SK-N-SH (cell line): ENCODE measurements at regions not wholly inside any gene's neighbourhood (a gene's known extent, or its start where the extent isn't known, plus 50 kb on each side); places are given as distances from the start of the nearest gene placed in this dataset.

ENCODE experiments used
- CTCF ChIA-PET: fragments of 300-600, 350-600 bp; formaldehyde crosslinking; extraction: SDS; loops from one replicate; lab custom pipeline; 2021; lab: Yijun Ruan, JAX
- POLR2A ChIA-PET: fragments of 350-600 bp; sonication (Branson Sonifier 250); formaldehyde crosslinking; extraction: SDS; loops from one replicate; lab custom pipeline; 2020; ENCODE audit warnings: antibody characterized with exemption, inconsistent platforms; lab: Yijun Ruan, JAX
- DNase-seq: peaks from one replicate; pipeline ENCODE4 v3.0.0; 2012
- H2AFZ ChIP-seq: fragments of 200-600 bp; sonication (generic); 2 replicates; pipeline ENCODE4 v1.8.1; 2016; ENCODE audit warnings: antibody characterized with exemption, mild to moderate bottlenecking, low read depth
- H3F3A ChIP-seq: fragments of 200-600 bp; sonication (generic); replicated peaks from 2 replicates; pipeline ENCODE3; 2016; ENCODE audit warnings: antibody characterized with exemption, mild to moderate bottlenecking; ENCODE audit not compliant: insufficient read depth
- H3K27ac ChIP-seq, 2 experiments: fragments of 200-500 bp in 1 of 2; fragments of 200-600 bp in 1 of 2; sonication (Bioruptor generic) in 1 of 2; sonication (generic), shearing (Covaris generic) in 1 of 2; 2 replicates each; pipeline versions ENCODE4 v1.5.1 to v1.6.1; 2014 to 2016; ENCODE audit warnings: low read depth in 2 of 2, inconsistent platforms in 1 of 2, low read length in 1 of 2, mild to moderate bottlenecking in 1 of 2, mixed read lengths in 1 of 2
- H3K27me3 ChIP-seq: fragments of 200-600 bp; sonication (generic), shearing (Covaris generic); 2 replicates; pipeline ENCODE4 v1.6.1; 2016; ENCODE audit warnings: mixed run types; ENCODE audit not compliant: insufficient read depth
- H3K36me3 ChIP-seq, 2 experiments: fragments of 200-500 bp in 1 of 2; fragments of 200-600 bp in 1 of 2; sonication (Bioruptor generic) in 1 of 2; sonication (generic) in 1 of 2; replicated peaks in 1 of 2; 2 replicates each; pipeline versions ENCODE3 to v1.5.1; 2014 to 2016; ENCODE audit warnings: low read length in 1 of 2, mild to moderate bottlenecking in 1 of 2; ENCODE audit not compliant: insufficient read depth in 2 of 2, control insufficient read depth in 1 of 2
- H3K4me1 ChIP-seq, 2 experiments: fragments of 200-500 bp in 1 of 2; fragments of 200-600 bp in 1 of 2; sonication (Bioruptor generic) in 1 of 2; sonication (generic), shearing (Covaris generic) in 1 of 2; 2 replicates each; pipeline versions ENCODE4 v1.5.1 to v1.6.1; 2014 to 2016; ENCODE audit warnings: low read depth in 1 of 2, low read length in 1 of 2, mixed run types in 1 of 2; ENCODE audit not compliant: insufficient read depth in 2 of 2, control insufficient read depth in 1 of 2
- H3K4me2 ChIP-seq: fragments of 200-600 bp; sonication (generic), shearing (Covaris generic); 2 replicates; pipeline ENCODE4 v1.6.1; 2017; ENCODE audit warnings: mixed run types
- H3K4me3 ChIP-seq, 2 experiments: fragments of 200-500 bp in 1 of 2; fragments of 200-600 bp in 1 of 2; sonication (Bioruptor generic) in 1 of 2; sonication (generic), shearing (Covaris generic) in 1 of 2; 2 replicates each; pipeline versions ENCODE4 v1.5.1 to v1.8.1; 2014 to 2016; ENCODE audit warnings: low read depth in 2 of 2, inconsistent platforms in 1 of 2, low read length in 1 of 2, mild to moderate bottlenecking in 1 of 2, mixed read lengths in 1 of 2, moderate library complexity in 1 of 2
- H3K79me2 ChIP-seq: fragments of 200-600 bp; sonication (generic); 2 replicates; pipeline ENCODE4 v1.8.1; 2017; ENCODE audit warnings: mild to moderate bottlenecking; ENCODE audit not compliant: insufficient read depth
- H3K9ac ChIP-seq: fragments of 200-600 bp; sonication (generic); 2 replicates; pipeline ENCODE4 v1.6.1; 2017; ENCODE audit warnings: mixed run types
- H3K9me2 ChIP-seq: fragments of 200-600 bp; sonication (generic); 2 replicates; pipeline ENCODE4 v1.6.1; 2017; ENCODE audit warnings: mixed run types
- H3K9me3 ChIP-seq: fragments of 200-600 bp; sonication (generic); 2 replicates; pipeline ENCODE4 v1.6.1; 2017; ENCODE audit warnings: mixed run types, mild to moderate bottlenecking, moderate library complexity
- H4K20me1 ChIP-seq: fragments of 200-600 bp; sonication (generic); 2 replicates; pipeline ENCODE4 v1.6.1; 2017; ENCODE audit warnings: mild to moderate bottlenecking, mixed run types; ENCODE audit not compliant: insufficient read depth
- CTCF ChIP-seq: fragments of 200-600 bp; sonication (generic); IDR thresholded peaks from 2 replicates; pipeline ENCODE4 v1.6.1; 2017; ENCODE audit warnings: antibody characterized with exemption, mild to moderate bottlenecking, moderate library complexity
- EP300 ChIP-seq, 2 experiments: IDR thresholded peaks; 2 replicates each; pipeline versions ENCODE4 v1.4.0 to v1.6.1; 2012; ENCODE audit warnings: borderline replicate concordance in 1 of 2, low read depth in 1 of 2, low read length in 1 of 2
- EZH2phosphoT487 ChIP-seq: fragments of 200-600 bp; sonication (generic); IDR thresholded peaks from 2 replicates; pipeline ENCODE4 v1.6.1; 2017; ENCODE audit warnings: low read depth, mixed run types, mild to moderate bottlenecking, antibody characterized with exemption, moderate library complexity, borderline replicate concordance
- FOXM1 ChIP-seq: IDR thresholded peaks from 2 replicates; pipeline ENCODE4 v1.4.0; 2012; ENCODE audit warnings: low read depth, mild to moderate bottlenecking
- GABPA ChIP-seq: IDR thresholded peaks from 2 replicates; pipeline ENCODE4 v1.4.0; 2012; ENCODE audit warnings: low read depth, mild to moderate bottlenecking
- MXI1 ChIP-seq: IDR thresholded peaks from 2 replicates; pipeline ENCODE4 v1.6.1; 2012; ENCODE audit warnings: mild to moderate bottlenecking, low read depth, low read length, improper control_type of control experiment
- NFIC ChIP-seq: IDR thresholded peaks from 2 replicates; pipeline ENCODE4 v1.4.0; 2012; ENCODE audit warnings: borderline replicate concordance
- RXRA ChIP-seq: IDR thresholded peaks from 2 replicates; pipeline ENCODE4 v1.4.0; 2012; ENCODE audit warnings: low read depth, mild to moderate bottlenecking, borderline replicate concordance
- TAF1 ChIP-seq: IDR thresholded peaks from 2 replicates; pipeline ENCODE4 v1.6.1; 2012; ENCODE audit warnings: low read depth, mild to moderate bottlenecking, low read length, moderate library complexity, borderline replicate concordance
- TEAD4 ChIP-seq: IDR thresholded peaks from 2 replicates; pipeline ENCODE4 v1.4.0; 2012; ENCODE audit warnings: mild to moderate bottlenecking, borderline replicate concordance; ENCODE audit not compliant: insufficient read depth
- WGBS: methylation state at CpG from one replicate; pipeline ENCODE4 v1.1.6; 2017; ENCODE audit warnings: low lambda C conversion rate; 5-methylcytosine and 5-hydroxymethylcytosine counted together
- TF ChIP-seq, protein P1 (sequence below): IDR thresholded peaks from 2 replicates; pipeline ENCODE4 v1.4.0; 2012; ENCODE audit warnings: low read depth, borderline replicate concordance
- TF ChIP-seq, protein P2 (sequence below): IDR thresholded peaks from 2 replicates; pipeline ENCODE4; 2012
- TF ChIP-seq, protein P3 (sequence below): IDR thresholded peaks from 2 replicates; pipeline ENCODE4 v1.4.0; 2012; ENCODE audit warnings: low read depth, borderline replicate concordance

- Histone ChIP-seq H4K20me1 (no peaks in the 10 kb centered on the region), H3K4me2 (no peak overlapping the region), H3K4me3 (no peak overlapping the region), H3F3A (no peaks in the 10 kb centered on the region), H2AFZ (no peak overlapping the region), H3K4me1 (no peaks in the 10 kb centered on the region; a peak in 1 of 4 replicates), H3K36me3 (no peaks in the 10 kb centered on the region), H3K9me2 (no peaks in the 10 kb centered on the region), H3K9ac (no peak overlapping the region), H3K27ac (no peak overlapping the region), H3K9me3 (no peaks in the 10 kb centered on the region), H3K79me2 (no peaks in the 10 kb centered on the region), H3K27me3 (no peaks in the 10 kb centered on the region)
- ChIA-PET CTCF (no interaction called here), POLR2A (no interaction called here)
- 46% methylated on average over 1 of the region's 1 CpG for WGBS
- DNase-seq = no peak
- TF ChIP-seq MXI1 = no peak
- TF ChIP-seq TAF1 = no peak
- no peak for TF ChIP-seq CTCF
- TF ChIP-seq, protein P1, sequence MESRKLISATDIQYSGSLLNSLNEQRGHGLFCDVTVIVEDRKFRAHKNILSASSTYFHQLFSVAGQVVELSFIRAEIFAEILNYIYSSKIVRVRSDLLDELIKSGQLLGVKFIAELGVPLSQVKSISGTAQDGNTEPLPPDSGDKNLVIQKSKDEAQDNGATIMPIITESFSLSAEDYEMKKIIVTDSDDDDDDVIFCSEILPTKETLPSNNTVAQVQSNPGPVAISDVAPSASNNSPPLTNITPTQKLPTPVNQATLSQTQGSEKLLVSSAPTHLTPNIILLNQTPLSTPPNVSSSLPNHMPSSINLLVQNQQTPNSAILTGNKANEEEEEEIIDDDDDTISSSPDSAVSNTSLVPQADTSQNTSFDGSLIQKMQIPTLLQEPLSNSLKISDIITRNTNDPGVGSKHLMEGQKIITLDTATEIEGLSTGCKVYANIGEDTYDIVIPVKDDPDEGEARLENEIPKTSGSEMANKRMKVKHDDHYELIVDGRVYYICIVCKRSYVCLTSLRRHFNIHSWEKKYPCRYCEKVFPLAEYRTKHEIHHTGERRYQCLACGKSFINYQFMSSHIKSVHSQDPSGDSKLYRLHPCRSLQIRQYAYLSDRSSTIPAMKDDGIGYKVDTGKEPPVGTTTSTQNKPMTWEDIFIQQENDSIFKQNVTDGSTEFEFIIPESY = no peak
- no peak for TF ChIP-seq GABPA
- TF ChIP-seq, protein P2, sequence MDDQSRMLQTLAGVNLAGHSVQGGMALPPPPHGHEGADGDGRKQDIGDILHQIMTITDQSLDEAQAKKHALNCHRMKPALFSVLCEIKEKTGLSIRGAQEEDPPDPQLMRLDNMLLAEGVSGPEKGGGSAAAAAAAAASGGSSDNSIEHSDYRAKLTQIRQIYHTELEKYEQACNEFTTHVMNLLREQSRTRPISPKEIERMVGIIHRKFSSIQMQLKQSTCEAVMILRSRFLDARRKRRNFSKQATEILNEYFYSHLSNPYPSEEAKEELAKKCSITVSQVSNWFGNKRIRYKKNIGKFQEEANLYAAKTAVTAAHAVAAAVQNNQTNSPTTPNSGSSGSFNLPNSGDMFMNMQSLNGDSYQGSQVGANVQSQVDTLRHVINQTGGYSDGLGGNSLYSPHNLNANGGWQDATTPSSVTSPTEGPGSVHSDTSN = no peak
- TF ChIP-seq TEAD4 = no peak
- no peak for TF ChIP-seq FOXM1
- TF ChIP-seq NFIC = no peak
- no peak for TF ChIP-seq EP300 (IDR thresholded peaks at IDR 0.05; ENCODE audit: borderline replicate concordance in 1 of 2, low read depth in 1 of 2, low read length in 1 of 2)
- no peak for TF ChIP-seq RXRA
Measured at GRCh38 chr1:87814573-87814972, 485.9 kb downstream of the LMO4 start.

DNA sequence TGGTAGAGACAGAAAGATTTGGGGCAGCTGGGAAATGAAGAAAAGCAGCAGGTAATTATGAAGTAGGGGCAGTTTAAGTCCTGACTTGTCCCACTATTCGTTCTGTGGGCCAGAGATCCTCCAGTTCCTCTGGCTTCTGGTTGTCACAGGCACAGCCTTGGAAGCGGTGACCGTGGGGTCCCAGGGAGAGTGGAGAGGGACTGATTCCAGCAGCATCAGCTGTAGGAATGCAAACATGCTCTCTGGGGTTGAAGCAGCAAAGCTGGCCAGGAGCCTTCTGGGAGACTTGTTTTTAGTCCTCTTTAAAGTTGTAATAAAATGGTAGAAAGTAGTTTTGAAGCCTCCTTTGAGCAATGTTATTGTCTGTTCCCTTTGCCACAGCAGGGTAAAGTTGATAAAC is 488.0 kb downstream of the LMO4 start:
- no peaks in the 10 kb centered on the region for H4K20me1 ChIP-seq
- WGBS = 50% methylated on average over 1 of the region's 3 CpGs
- no peaks in the 10 kb centered on the region for H3K9me2 ChIP-seq
- no peak overlapping the region for H3K4me3 ChIP-seq
- ChIA-PET POLR2A (no interaction called here), CTCF (no interaction called here)
- no peak overlapping the region for H3K4me2 ChIP-seq
- H2AFZ ChIP-seq = no peak overlapping the region; the same call in 1 of the 2 replicates
- no peak overlapping the region for H3K9ac ChIP-seq
- no peak for TF ChIP-seq EZH2phosphoT487
- TF ChIP-seq, protein P1 = no peak
- TF ChIP-seq, protein P3, sequence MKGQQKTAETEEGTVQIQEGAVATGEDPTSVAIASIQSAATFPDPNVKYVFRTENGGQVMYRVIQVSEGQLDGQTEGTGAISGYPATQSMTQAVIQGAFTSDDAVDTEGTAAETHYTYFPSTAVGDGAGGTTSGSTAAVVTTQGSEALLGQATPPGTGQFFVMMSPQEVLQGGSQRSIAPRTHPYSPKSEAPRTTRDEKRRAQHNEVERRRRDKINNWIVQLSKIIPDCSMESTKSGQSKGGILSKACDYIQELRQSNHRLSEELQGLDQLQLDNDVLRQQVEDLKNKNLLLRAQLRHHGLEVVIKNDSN = no peak
- no peaks in the 10 kb centered on the region for H3K9me3 ChIP-seq
- no peaks in the 10 kb centered on the region for H3K36me3 ChIP-seq
- no peak for DNase-seq
- H3K27ac ChIP-seq = no peak overlapping the region
- no peaks in the 10 kb centered on the region; a peak in 1 of 4 replicates for H3K4me1 ChIP-seq
- no peaks in the 10 kb centered on the region for H3K79me2 ChIP-seq
- H3F3A ChIP-seq = no peaks in the 10 kb centered on the region
- no peaks in the 10 kb centered on the region for H3K27me3 ChIP-seq
